ENCODE measurements at regions not wholly inside any gene's neighbourhood (a gene's known extent, or its start where the extent isn't known, plus 50 kb on each side); places are given as distances from the start of the nearest gene placed in this dataset.
"Not testable (repeated sequence)": the region's sequence is repeated elsewhere in the genome, so short reads cannot be mapped to it uniquely, and the experiment has no call there.

DNA sequence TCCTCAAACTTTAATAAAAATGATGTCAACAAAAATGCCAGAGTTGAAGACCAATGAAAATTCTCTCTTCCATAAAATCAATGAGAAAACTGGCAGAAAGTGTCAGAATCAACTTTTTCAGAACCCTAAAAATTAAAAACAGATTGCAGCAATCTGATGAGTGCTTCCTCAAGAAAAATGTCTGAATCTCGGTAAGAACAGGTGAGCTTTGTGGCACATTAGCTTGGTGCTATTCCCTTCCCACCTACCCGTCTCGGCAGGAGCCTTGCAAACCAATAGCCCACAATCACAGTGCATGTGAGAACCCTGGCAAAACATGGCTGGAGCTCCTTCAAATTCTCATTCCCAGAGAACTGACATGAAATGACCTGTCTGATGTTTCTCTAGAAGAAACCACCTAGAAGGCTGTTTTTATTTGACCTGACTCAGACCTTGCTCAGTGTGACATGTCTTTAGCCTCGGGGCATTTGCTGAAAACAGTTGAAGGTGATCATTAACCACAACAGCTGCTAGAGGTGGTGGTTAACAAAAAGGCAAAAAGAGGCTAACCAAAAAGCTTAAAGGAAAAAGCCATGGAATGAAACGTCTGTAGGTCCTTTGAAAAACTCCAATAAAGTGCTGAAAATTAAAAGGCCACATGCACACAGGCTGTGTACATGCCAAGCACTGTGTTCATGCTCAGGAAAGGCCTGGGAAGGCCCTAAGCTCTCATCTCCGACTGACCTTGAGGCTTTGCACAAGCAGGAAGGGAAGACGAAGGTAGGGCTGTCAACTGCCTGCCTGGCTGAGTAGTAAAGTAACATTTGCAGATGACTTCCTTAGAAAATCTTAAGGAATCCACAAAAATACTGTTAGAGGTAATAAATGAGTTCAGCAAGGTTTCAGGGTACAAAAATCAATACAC lies 253.0 kb upstream of the NSMCE3 start:
- TF ChIP-seq, protein P1, sequence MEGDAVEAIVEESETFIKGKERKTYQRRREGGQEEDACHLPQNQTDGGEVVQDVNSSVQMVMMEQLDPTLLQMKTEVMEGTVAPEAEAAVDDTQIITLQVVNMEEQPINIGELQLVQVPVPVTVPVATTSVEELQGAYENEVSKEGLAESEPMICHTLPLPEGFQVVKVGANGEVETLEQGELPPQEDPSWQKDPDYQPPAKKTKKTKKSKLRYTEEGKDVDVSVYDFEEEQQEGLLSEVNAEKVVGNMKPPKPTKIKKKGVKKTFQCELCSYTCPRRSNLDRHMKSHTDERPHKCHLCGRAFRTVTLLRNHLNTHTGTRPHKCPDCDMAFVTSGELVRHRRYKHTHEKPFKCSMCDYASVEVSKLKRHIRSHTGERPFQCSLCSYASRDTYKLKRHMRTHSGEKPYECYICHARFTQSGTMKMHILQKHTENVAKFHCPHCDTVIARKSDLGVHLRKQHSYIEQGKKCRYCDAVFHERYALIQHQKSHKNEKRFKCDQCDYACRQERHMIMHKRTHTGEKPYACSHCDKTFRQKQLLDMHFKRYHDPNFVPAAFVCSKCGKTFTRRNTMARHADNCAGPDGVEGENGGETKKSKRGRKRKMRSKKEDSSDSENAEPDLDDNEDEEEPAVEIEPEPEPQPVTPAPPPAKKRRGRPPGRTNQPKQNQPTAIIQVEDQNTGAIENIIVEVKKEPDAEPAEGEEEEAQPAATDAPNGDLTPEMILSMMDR (conservative IDR thresholded peaks at IDR 0.05; ENCODE audit: low read length): no peak
- H3K4me3 ChIP-seq (ENCODE audit: low read length): no peak overlapping the region

DNA sequence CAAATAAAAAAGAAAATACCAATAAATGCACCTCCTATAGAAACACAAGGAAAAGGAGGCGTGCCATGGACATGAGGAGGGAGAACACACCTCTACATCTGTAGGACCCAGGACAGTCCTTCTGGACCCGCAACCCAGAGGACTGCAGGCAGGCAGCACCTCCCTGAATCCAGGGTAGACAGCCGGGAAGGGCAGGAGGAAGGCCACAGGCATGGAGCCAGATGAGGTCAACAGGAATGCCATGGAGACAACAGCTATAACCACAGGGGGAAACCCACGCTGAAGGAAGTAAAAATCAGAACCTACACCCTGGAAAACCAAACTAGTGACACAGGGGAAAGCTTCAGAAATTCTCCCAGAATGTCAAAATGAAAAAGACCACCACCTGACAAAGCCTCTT lies 248.8 kb upstream of the NSMCE3 start:
- TF ChIP-seq, protein P1 (conservative IDR thresholded peaks at IDR 0.05; ENCODE audit: low read length): no peak
- no peak for DNase-seq (ENCODE audit: low read depth)
- no peak overlapping the region for H3K4me3 ChIP-seq (ENCODE audit: low read length)

More for the DNA sequence above, 253.0 kb upstream of the NSMCE3 start:
- DNase-seq (ENCODE audit: low read depth): no peak

DNA sequence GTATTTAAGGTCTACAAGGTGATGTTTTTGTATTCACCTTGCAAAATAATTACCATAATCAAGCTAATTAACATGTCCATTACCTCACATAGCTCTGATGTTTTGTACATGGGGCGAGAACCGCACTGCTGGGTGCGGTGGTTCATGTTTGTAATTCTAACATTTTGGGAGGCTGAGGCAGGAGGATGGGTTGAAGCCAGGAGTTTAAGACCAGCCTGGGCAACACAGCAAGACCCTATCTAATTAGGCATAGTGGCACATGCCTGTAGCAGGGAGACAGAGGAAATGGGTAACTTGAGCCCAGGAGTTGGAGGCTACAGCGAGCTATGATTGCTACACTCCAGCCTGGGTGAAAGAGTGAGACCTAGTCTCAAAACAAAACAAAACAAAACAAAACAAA lies 248.2 kb upstream of the NSMCE3 start:
- TF ChIP-seq, protein P1 (conservative IDR thresholded peaks at IDR 0.05; ENCODE audit: low read length): no peak
- no peak overlapping the region for H3K4me3 ChIP-seq (ENCODE audit: low read length)
- DNase-seq (ENCODE audit: low read depth): no peak

DNA sequence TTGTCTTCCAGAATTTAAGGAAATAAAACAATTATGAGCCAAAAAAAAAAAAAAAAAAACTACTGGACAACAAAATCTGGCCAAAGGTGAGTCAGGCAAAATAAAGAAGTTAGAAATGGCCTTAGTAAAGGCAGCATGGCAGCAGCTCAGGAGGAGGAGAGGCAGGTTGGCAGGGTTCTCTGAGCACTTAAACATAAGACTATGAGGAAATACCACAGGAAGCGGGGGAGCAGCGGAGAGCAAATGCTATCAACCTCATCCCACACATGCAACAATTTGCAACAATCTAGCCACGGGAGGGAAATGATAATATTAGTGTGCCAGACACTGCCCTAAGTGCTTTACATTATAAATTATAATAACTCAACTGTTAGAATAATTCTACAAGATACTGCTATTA lies 247.3 kb upstream of the NSMCE3 start:
- TF ChIP-seq, protein P1 (conservative IDR thresholded peaks at IDR 0.05; ENCODE audit: low read length): no peak
- no peak overlapping the region for H3K4me3 ChIP-seq (ENCODE audit: low read length)
- no peak for DNase-seq (ENCODE audit: low read depth)

DNA sequence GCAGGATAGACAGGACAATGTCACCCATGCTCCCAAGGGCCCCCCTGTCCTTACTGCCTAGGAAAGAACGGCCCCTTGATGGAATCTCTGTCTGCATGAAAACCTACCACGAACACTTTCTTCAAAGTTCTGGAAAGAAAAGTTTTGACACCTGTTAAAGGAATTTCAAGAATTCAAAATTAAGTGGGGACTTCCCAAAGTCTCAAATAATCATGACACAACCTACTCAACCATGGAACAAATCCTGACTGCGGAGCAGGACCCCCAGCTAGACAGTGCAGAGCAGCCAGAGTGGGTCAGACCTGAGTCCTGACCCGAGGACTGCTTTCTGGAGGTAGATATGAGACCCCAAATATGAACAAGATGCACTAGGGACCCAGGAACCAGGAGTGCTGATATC lies 245.3 kb upstream of the NSMCE3 start:
- no peak overlapping the region for H3K4me3 ChIP-seq (ENCODE audit: low read length)
- TF ChIP-seq, protein P1 (conservative IDR thresholded peaks at IDR 0.05; ENCODE audit: low read length): no peak
- no peak for DNase-seq (ENCODE audit: low read depth)

DNA sequence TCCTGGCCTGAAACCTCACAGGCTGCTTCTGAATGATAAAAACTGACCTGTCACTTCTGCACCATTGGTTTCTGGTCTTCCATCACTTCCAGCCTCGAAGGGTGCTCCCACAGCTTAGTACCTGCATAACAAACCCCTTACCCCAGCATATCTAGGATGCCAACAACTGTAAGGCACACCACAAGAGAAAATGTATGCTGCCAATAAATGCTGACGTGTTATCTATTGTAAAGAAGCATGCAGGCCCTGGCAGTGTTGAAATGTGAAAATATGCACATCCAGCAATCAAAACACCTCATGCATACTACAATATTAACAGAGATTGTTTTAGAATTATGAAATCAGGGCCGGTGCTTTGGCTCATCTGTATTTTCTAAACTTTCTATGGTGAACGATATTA lies 242.0 kb upstream of the NSMCE3 start:
- H3K4me3 ChIP-seq (ENCODE audit: low read length): no peak overlapping the region
- TF ChIP-seq, protein P1 (conservative IDR thresholded peaks at IDR 0.05; ENCODE audit: low read length): no peak
- no peak for DNase-seq (ENCODE audit: low read depth)

DNA sequence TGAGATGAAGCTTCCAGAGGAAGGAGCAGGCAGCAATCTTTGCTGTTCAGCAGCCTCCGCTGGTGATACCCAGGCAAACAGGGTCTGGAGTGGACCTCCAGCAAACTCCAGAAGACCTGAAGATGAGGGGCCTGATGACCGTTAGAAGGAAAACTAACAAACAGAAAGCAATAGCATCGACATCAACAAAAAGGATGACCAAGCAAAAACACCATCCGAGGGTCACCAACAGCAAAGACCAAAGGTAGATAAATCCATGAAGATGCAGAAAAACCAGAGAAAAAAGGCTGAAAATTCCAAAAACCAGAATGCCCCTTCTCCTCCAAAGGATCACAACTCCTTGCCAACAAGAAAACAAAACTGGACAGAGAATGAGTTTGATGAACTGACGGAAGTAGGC lies 235.9 kb upstream of the NSMCE3 start:
- DNase-seq (ENCODE audit: low read depth); H3K4me3 ChIP-seq (ENCODE audit: low read length): not testable (repeated sequence)

All from AG10803 (cell line).